Hepatocyte (in vitro differentiated cells): ENCODE measurements at regions not wholly inside any gene's neighbourhood (a gene's known extent, or its start where the extent isn't known, plus 50 kb on each side); places are given as distances from the start of the nearest gene placed in this dataset.

Experiments
- DNase-seq: peaks from one replicate; pipeline ENCODE4 v3.0.0-alpha.2; 2016; ENCODE audit warnings: low spot score
- H2AFZ ChIP-seq: fragments of 200-600 bp; sonication (generic); 2 replicates; pipeline ENCODE4 v1.6.0; 2016; ENCODE audit warnings: antibody characterized with exemption, mild to moderate bottlenecking
- H3K27ac ChIP-seq: fragments of 200-600 bp; sonication (generic); 2 replicates; pipeline ENCODE4 v1.5.1; 2016; ENCODE audit warnings: mild to moderate bottlenecking
- H3K27me3 ChIP-seq: fragments of 200-600 bp; sonication (generic); 2 replicates; pipeline ENCODE4 v1.6.1; 2016
- H3K36me3 ChIP-seq: fragments of 200-600 bp; sonication (generic); replicated peaks from 2 replicates; pipeline ENCODE4 v1.5.1; 2016; ENCODE audit warnings: low read depth; ENCODE audit not compliant: insufficient read depth
- H3K4me1 ChIP-seq: fragments of 200-600 bp; sonication (generic); 2 replicates; pipeline ENCODE4 v1.5.1; 2016; ENCODE audit warnings: mild to moderate bottlenecking, moderate library complexity; ENCODE audit not compliant: insufficient read depth
- H3K4me2 ChIP-seq: fragments of 200-600 bp; sonication (generic); 2 replicates; pipeline ENCODE4 v1.6.0; 2016
- H3K4me3 ChIP-seq: fragments of 200-600 bp; sonication (generic); 2 replicates; pipeline ENCODE4 v1.5.1; 2016; ENCODE audit warnings: mild to moderate bottlenecking
- H3K79me2 ChIP-seq: fragments of 200-600 bp; sonication (generic); 2 replicates; pipeline ENCODE4 v1.6.0; 2017; ENCODE audit warnings: mild to moderate bottlenecking
- H3K9me2 ChIP-seq: fragments of 200-600 bp; sonication (generic); replicated peaks from 2 replicates; pipeline ENCODE4 v1.6.0; 2017; ENCODE audit warnings: mild to moderate bottlenecking; ENCODE audit not compliant: insufficient read depth
- H3K9me3 ChIP-seq: fragments of 200-600 bp; sonication (generic); 2 replicates; pipeline ENCODE4 v1.5.1; 2016; ENCODE audit warnings: low read depth, mild to moderate bottlenecking
- H4K20me1 ChIP-seq: fragments of 200-600 bp; sonication (generic); 2 replicates; pipeline ENCODE4 v1.6.0; 2016; ENCODE audit warnings: mild to moderate bottlenecking; ENCODE audit not compliant: insufficient read depth, poor library complexity, severe bottlenecking
- EZH2 ChIP-seq: fragments of 200-600 bp; sonication (generic); IDR thresholded peaks from 2 replicates; pipeline ENCODE4 v1.6.1; 2016; ENCODE audit warnings: antibody characterized with exemption, mild to moderate bottlenecking, borderline replicate concordance
- EZH2phosphoT487 ChIP-seq: fragments of 200-600 bp; sonication (generic); IDR thresholded peaks from one replicate; pipeline ENCODE4 v1.6.1; 2018; ENCODE audit warnings: antibody characterized with exemption, mild to moderate bottlenecking, low read depth, moderate library complexity; ENCODE audit not compliant: unreplicated experiment, severe bottlenecking
- WGBS: methylation state at CpG from one replicate; pipeline ENCODE4 v1.1.6; 2016; ENCODE audit warnings: low lambda C conversion rate; ENCODE audit errors: missing lambda C conversion rate; 5-methylcytosine and 5-hydroxymethylcytosine counted together
- TF ChIP-seq, protein P1 (sequence below): fragments of 200-600 bp; sonication (generic); IDR thresholded peaks from 2 replicates; pipeline ENCODE4 v1.5.1; 2016; ENCODE audit warnings: antibody characterized with exemption, mild to moderate bottlenecking; ENCODE audit not compliant: poor library complexity

GRCh38 chr11:21897752-21898151, 295.1 kb upstream of the ANO5 start:
- Histone ChIP-seq H3K9me3 (no peaks in the 10 kb centered on the region), H3K4me2 (no peak overlapping the region), H4K20me1 (no peaks in the 10 kb centered on the region), H3K27me3 (no peaks in the 10 kb centered on the region), H3K4me3 (no peak overlapping the region), H3K9me2 (no peaks in the 10 kb centered on the region), H2AFZ (no peak overlapping the region), H3K4me1 (no peaks in the 10 kb centered on the region), H3K36me3 (no peaks in the 10 kb centered on the region), H3K79me2 (no peaks in the 10 kb centered on the region), H3K27ac (no peak overlapping the region)
- no peak for DNase-seq
- TF ChIP-seq, protein P1, sequence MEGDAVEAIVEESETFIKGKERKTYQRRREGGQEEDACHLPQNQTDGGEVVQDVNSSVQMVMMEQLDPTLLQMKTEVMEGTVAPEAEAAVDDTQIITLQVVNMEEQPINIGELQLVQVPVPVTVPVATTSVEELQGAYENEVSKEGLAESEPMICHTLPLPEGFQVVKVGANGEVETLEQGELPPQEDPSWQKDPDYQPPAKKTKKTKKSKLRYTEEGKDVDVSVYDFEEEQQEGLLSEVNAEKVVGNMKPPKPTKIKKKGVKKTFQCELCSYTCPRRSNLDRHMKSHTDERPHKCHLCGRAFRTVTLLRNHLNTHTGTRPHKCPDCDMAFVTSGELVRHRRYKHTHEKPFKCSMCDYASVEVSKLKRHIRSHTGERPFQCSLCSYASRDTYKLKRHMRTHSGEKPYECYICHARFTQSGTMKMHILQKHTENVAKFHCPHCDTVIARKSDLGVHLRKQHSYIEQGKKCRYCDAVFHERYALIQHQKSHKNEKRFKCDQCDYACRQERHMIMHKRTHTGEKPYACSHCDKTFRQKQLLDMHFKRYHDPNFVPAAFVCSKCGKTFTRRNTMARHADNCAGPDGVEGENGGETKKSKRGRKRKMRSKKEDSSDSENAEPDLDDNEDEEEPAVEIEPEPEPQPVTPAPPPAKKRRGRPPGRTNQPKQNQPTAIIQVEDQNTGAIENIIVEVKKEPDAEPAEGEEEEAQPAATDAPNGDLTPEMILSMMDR = no peak
- TF ChIP-seq EZH2 = no peak
- TF ChIP-seq EZH2phosphoT487 = no peak
- 96% methylated on average over 1 of the region's 1 CpG for WGBS

DNA sequence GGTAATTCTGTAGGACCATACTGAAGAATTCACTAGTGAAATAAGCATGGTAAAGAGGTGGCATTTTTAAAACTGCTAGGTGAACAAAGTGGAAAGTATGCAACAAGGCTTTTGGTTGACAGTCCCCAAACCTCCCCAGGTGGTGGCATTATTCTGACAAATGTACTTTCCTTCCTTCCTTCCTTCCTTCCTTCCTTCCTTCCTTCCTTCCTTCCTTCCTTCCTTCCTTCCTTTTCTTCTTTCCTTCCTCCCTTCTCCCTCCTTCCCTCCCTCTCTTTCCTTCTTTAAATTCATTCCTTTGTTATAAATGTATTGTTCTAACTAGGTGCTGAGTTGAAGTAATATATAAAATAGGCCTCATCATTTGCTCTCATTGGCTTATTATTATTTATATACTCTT, 284.7 kb upstream of the ANO5 start:
- H3K9me3 ChIP-seq = no peaks in the 10 kb centered on the region
- no peaks in the 10 kb centered on the region for H3K9me2 ChIP-seq
- H3K79me2 ChIP-seq = no peaks in the 10 kb centered on the region
- H4K20me1 ChIP-seq = no peaks in the 10 kb centered on the region
- H3K27me3 ChIP-seq = no peaks in the 10 kb centered on the region
- DNase-seq = no peak
- TF ChIP-seq EZH2phosphoT487 = no peak
- TF ChIP-seq, protein P1 = no peak
- TF ChIP-seq EZH2 = no peak
- no peaks in the 10 kb centered on the region for H3K4me1 ChIP-seq
- no peak overlapping the region for H3K27ac ChIP-seq
- no peaks in the 10 kb centered on the region for H3K36me3 ChIP-seq
- no peak overlapping the region for H3K4me2 ChIP-seq
- no peak overlapping the region for H3K4me3 ChIP-seq
- H2AFZ ChIP-seq = no peak overlapping the region

DNA sequence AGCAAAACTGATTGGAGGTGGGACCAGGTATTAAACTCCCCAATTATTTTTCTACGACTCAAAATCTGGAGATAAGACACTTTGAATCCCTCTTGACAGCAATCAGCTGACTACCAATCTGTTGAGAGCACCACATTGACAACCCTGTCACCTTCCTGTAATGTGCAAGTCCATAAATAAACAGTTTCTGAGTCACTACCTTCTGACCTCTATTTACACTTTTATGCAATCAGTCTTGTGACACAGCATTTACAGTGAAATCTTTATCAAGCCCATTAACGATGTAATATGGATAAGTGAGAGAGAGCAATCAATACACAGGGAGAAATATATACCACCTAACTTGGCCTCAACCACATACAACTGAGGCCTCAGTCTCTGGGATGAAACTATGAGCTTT, 283.7 kb upstream of the ANO5 start:
- no peaks in the 10 kb centered on the region for H3K9me2 ChIP-seq
- no peaks in the 10 kb centered on the region for H3K4me1 ChIP-seq
- no peaks in the 10 kb centered on the region for H4K20me1 ChIP-seq
- H3K9me3 ChIP-seq = no peaks in the 10 kb centered on the region
- H2AFZ ChIP-seq = no peak overlapping the region
- H3K27ac ChIP-seq = peak overlapping the region; percentile 61
- no peak overlapping the region for H3K4me2 ChIP-seq
- H3K4me3 ChIP-seq = no peak overlapping the region
- DNase-seq = peak; percentile 21
- TF ChIP-seq EZH2 (no peak), EZH2phosphoT487 (no peak)
- TF ChIP-seq, protein P1 = no peak
- H3K36me3 ChIP-seq = no peaks in the 10 kb centered on the region
- no peaks in the 10 kb centered on the region for H3K79me2 ChIP-seq
- WGBS = 51% methylated on average over 2 of the region's 2 CpGs
- no peaks in the 10 kb centered on the region for H3K27me3 ChIP-seq

GRCh38 chr11:21911061-21911460, 281.8 kb upstream of the ANO5 start:
- Histone ChIP-seq H3K4me3 (no peak overlapping the region), H3K79me2 (no peaks in the 10 kb centered on the region), H2AFZ (no peak overlapping the region), H3K27ac (no peak overlapping the region), H3K27me3 (no peaks in the 10 kb centered on the region), H3K9me3 (no peaks in the 10 kb centered on the region), H3K9me2 (no peaks in the 10 kb centered on the region), H3K36me3 (no peaks in the 10 kb centered on the region), H4K20me1 (no peaks in the 10 kb centered on the region), H3K4me1 (no peaks in the 10 kb centered on the region), H3K4me2 (no peak overlapping the region)
- DNase-seq = no peak
- no peak for TF ChIP-seq EZH2phosphoT487
- TF ChIP-seq, protein P1 = no peak
- no peak for TF ChIP-seq EZH2
- WGBS = 72% methylated on average over 2 of the region's 2 CpGs
